WI38 (cell line): ENCODE measurements at regions not wholly inside any gene's neighbourhood (a gene's known extent, or its start where the extent isn't known, plus 50 kb on each side); places are given as distances from the start of the nearest gene placed in this dataset.

Source experiments
- H3K4me3 ChIP-seq: 2 replicates; pipeline ENCODE4 v1.5.1; 2011; ENCODE audit warnings: low read depth, mild to moderate bottlenecking, control low read depth, low read length
- CTCF ChIP-seq: IDR thresholded peaks from 2 replicates; pipeline ENCODE4 v1.5.1; 2012; ENCODE audit warnings: low read depth, mild to moderate bottlenecking, control low read depth, low read length

DNA sequence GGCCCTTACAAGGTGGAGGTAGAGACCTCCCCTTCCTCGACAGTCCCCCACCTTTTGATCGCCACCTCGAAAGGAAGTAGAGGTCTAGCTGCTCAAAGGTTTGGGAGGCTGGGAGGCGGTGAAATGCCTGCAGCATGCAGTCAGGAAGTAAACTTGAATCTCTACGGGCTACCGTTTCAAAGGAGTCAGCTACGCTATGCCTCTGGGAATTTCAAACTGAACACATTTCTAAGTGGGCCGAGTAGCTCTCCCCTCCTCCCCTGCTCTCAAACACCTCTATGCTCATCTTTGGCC is 68.0 kb downstream of the CXCL12 start:
- TF ChIP-seq CTCF = no peak
- H3K4me3 ChIP-seq = no peak overlapping the region

- no peak for TF ChIP-seq CTCF
- no peak overlapping the region for H3K4me3 ChIP-seq
Observed at GRCh38 chr10:44316187-44316921, 68.5 kb downstream of the CXCL12 start.

DNA sequence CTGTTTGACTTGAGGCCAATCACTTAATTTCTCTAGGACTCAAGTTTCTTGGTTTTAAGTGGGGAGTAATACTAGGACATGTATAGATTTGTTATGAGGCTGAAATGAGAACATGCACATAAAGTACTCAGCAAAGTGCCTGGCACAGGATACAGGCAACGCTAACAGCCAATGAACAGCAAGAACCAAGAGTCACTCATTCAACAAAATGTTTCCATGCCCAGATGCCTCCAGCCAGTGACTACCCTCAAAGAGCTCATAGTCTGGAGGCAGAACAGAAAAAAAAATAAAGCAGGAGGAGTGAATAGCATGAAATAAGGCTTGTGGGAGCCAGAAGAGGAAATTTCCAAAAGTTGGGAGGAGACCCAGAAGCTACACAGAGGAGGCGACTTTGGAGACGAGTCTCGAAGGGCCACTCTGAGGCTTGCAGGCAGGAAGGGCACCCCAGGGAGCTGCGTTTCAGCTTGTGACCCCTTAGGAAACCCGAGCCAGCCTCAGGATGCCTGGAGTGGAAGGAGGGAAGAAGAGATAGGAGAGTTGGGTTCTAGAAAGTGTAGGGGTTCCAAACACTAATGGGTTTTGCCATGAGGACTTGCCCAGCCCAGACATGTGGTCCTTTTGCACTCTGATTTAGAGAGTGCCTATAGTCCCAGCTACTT is 70.0 kb downstream of the CXCL12 start:
- H3K4me3 ChIP-seq = no peak overlapping the region
- TF ChIP-seq CTCF = no peak

DNA sequence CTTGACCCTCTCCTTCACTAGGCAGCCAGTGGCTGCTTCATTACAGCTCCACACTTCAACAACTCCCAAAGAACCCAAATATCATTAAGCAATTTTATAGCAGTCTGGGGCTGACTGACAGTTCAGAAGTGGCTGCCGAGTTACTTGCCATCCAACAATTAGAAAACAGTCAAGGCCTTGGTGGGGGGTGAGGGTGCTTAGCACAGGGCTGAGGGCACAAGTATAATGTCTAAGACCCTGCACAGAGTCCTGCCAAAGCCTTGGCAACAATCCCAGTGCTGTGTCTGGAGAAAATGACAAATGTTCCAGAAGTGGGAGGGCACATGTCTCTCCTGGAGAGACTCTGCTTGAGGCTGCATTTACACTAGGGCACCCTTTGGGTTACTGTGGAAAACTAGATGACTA is 71.1 kb downstream of the CXCL12 start:
- no peak for TF ChIP-seq CTCF
- H3K4me3 ChIP-seq = no peak overlapping the region

GRCh38 chr10:44312401-44312800 is 72.5 kb downstream of the CXCL12 start:
- TF ChIP-seq CTCF = no peak
- no peak overlapping the region for H3K4me3 ChIP-seq

GRCh38 chr10:44311563-44312051 is 73.3 kb downstream of the CXCL12 start:
- H3K4me3 ChIP-seq = no peak overlapping the region
- no peak for TF ChIP-seq CTCF

- H3K4me3 ChIP-seq = no peak overlapping the region
- TF ChIP-seq CTCF = peak; percentile 66
Observed at GRCh38 chr10:44310762-44311562, 73.9 kb downstream of the CXCL12 start.
